Mesendoderm (in vitro differentiated cells): ENCODE measurements at regions not wholly inside any gene's neighbourhood (a gene's known extent, or its start where the extent isn't known, plus 50 kb on each side); places are given as distances from the start of the nearest gene placed in this dataset.

Source experiments
- DNase-seq: peaks from one replicate; pipeline ENCODE4 v3.0.0; 2013
- H2AK5ac ChIP-seq: 2 replicates; pipeline ENCODE4 v1.6.1; 2013; ENCODE audit warnings: low read length, inconsistent platforms
- H2BK120ac ChIP-seq: 2 replicates; pipeline ENCODE4 v1.6.1; 2013; ENCODE audit warnings: low read depth, mild to moderate bottlenecking, low read length, moderate library complexity, mixed read lengths
- H2BK15ac ChIP-seq: replicated peaks from 2 replicates; pipeline ENCODE4 v1.6.1; 2013; ENCODE audit warnings: low read depth, mild to moderate bottlenecking, moderate library complexity
- H2BK5ac ChIP-seq: 2 replicates; pipeline ENCODE4 v1.6.1; 2013; ENCODE audit warnings: low read length, inconsistent platforms
- H3K18ac ChIP-seq: 2 replicates; pipeline ENCODE4 v1.6.1; 2013; ENCODE audit warnings: mild to moderate bottlenecking, low read length, mixed read lengths
- H3K23ac ChIP-seq: one replicate; pipeline ENCODE4 v1.6.1; 2013; ENCODE audit warnings: low read length
- H3K27ac ChIP-seq: 2 replicates; pipeline ENCODE4 v1.5.1; 2013; ENCODE audit warnings: low read depth, mild to moderate bottlenecking, inconsistent platforms, low read length, moderate library complexity
- H3K27me3 ChIP-seq: 2 replicates; pipeline ENCODE4 v1.6.1; 2013; ENCODE audit warnings: low read length, control low read depth, mild to moderate bottlenecking, inconsistent platforms; ENCODE audit not compliant: insufficient read depth, poor library complexity
- H3K36me3 ChIP-seq: 2 replicates; pipeline ENCODE4 v1.6.1; 2013; ENCODE audit warnings: low read length, inconsistent platforms; ENCODE audit not compliant: control insufficient read depth, insufficient read depth
- H3K4ac ChIP-seq: one replicate; pipeline ENCODE4 v1.6.1; 2013; ENCODE audit warnings: low read depth, mild to moderate bottlenecking, low read length, moderate library complexity
- H3K4me1 ChIP-seq: 2 replicates; pipeline ENCODE4 v1.6.1; 2013; ENCODE audit warnings: low read depth, low read length, inconsistent platforms; ENCODE audit not compliant: control insufficient read depth
- H3K4me2 ChIP-seq: 2 replicates; pipeline ENCODE4 v1.6.1; 2013; ENCODE audit warnings: low read length
- H3K4me3 ChIP-seq: 2 replicates; pipeline ENCODE4 v1.5.1; 2013; ENCODE audit warnings: mild to moderate bottlenecking, low read length
- H3K56ac ChIP-seq: one replicate; pipeline ENCODE4 v1.6.1; 2013; ENCODE audit warnings: low read length
- H3K79me1 ChIP-seq: 2 replicates; pipeline ENCODE4 v1.6.1; 2013; ENCODE audit warnings: low read length, inconsistent platforms
- H3K79me2 ChIP-seq: 2 replicates; pipeline ENCODE4 v1.6.1; 2013; ENCODE audit warnings: mild to moderate bottlenecking, low read length; ENCODE audit not compliant: control insufficient read depth, insufficient read depth
- H3K9ac ChIP-seq: 2 replicates; pipeline ENCODE4 v1.6.1; 2013; ENCODE audit warnings: low read length, inconsistent platforms
- H4K5ac ChIP-seq: one replicate; pipeline ENCODE4 v1.6.1; 2013; ENCODE audit warnings: low read length
- H4K8ac ChIP-seq: one replicate; pipeline ENCODE4 v1.6.1; 2013; ENCODE audit warnings: low read depth, mild to moderate bottlenecking, control low read depth, low read length, moderate library complexity
- WGBS: extraction: QIAGEN DNeasy Blood & Tissue Kit; methylation state at CpG from one replicate; pipeline ENCODE4 v1.1.7; 2013; ENCODE audit warnings: low lambda C conversion rate, missing lambda C conversion rate; ENCODE audit not compliant: insufficient coverage; ENCODE audit errors: extremely low coverage; 5-methylcytosine and 5-hydroxymethylcytosine counted together

DNA sequence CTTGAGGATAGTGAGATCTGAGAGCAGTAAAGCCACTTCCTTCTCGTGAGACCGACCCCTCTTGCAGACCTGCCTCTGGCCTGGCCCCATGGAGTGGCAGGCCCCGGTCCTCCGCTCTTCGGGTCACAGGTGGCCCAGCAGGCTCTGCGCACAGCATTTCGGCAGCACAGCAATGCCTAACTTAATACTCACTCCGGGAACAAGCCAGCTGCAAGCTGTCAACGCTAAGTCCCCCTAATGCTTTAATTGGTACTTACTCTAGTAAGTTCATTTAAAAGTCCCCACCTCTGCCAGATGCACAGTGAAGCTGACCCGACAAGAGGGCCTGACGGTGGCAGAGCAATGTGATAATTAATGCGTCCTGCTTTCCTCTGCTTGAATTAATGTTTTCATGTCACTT is 349.3 kb upstream of the B3GAT1 start:
- H3K18ac ChIP-seq = no peak overlapping the region
- no peak overlapping the region for H3K9ac ChIP-seq
- no peaks in the 10 kb centered on the region for H3K36me3 ChIP-seq
- H2BK5ac ChIP-seq = no peak overlapping the region
- H3K4me2 ChIP-seq = no peak overlapping the region
- H3K56ac ChIP-seq = no peak overlapping the region
- no peak overlapping the region for H2BK15ac ChIP-seq
- H3K27me3 ChIP-seq = peaks cover 2% of the 10 kb centered on the region
- H2BK120ac ChIP-seq = no peak overlapping the region
- H3K27ac ChIP-seq = no peak overlapping the region
- WGBS = no CpG with 5 or more reads among the region's 12 CpGs
- H3K4me3 ChIP-seq = no peak overlapping the region
- H4K8ac ChIP-seq = no peak overlapping the region
- H4K5ac ChIP-seq = no peak overlapping the region
- no peak for DNase-seq
- H3K79me2 ChIP-seq = no peaks in the 10 kb centered on the region
- H3K4ac ChIP-seq = no peak overlapping the region
- no peaks in the 10 kb centered on the region for H3K79me1 ChIP-seq
- H3K23ac ChIP-seq = no peak overlapping the region
- no peak overlapping the region for H2AK5ac ChIP-seq
- no peaks in the 10 kb centered on the region for H3K4me1 ChIP-seq

DNA sequence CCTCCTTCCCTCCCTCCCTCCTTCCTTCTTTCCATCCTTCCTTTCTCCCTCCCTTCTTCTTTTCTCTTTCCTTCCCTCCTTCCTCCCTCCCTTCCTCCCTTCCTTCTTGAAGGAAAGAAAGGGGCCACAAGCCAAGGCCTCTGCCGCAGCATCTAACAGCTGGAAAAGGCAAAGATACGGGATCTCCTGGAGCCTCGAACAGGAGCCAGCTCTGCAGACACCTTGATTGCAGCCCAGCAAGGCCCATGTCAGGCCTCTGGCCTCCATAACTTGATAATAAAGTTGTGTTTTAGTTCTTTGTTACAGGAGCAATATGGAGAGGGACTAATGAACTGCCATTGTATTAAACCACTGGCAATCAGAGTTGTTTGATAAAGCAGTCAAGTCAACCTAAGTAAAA is 348.9 kb upstream of the B3GAT1 start:
- no peak overlapping the region for H2BK5ac ChIP-seq
- no peak overlapping the region for H3K18ac ChIP-seq
- H2BK120ac ChIP-seq = no peak overlapping the region
- H3K23ac ChIP-seq = no peak overlapping the region
- no peak overlapping the region for H4K5ac ChIP-seq
- H3K79me2 ChIP-seq = no peaks in the 10 kb centered on the region
- no peak overlapping the region for H3K4me2 ChIP-seq
- DNase-seq = no peak
- no peaks in the 10 kb centered on the region for H3K36me3 ChIP-seq
- no peaks in the 10 kb centered on the region for H3K4me1 ChIP-seq
- no peak overlapping the region for H2AK5ac ChIP-seq
- no peak overlapping the region for H3K4ac ChIP-seq
- H4K8ac ChIP-seq = no peak overlapping the region
- peaks cover 1% of the 10 kb centered on the region for H3K27me3 ChIP-seq
- H3K9ac ChIP-seq = no peak overlapping the region
- H3K56ac ChIP-seq = no peak overlapping the region
- WGBS = no CpG with 5 or more reads among the region's 3 CpGs
- no peak overlapping the region for H3K4me3 ChIP-seq
- no peaks in the 10 kb centered on the region for H3K79me1 ChIP-seq
- H3K27ac ChIP-seq = no peak overlapping the region
- no peak overlapping the region for H2BK15ac ChIP-seq

DNA sequence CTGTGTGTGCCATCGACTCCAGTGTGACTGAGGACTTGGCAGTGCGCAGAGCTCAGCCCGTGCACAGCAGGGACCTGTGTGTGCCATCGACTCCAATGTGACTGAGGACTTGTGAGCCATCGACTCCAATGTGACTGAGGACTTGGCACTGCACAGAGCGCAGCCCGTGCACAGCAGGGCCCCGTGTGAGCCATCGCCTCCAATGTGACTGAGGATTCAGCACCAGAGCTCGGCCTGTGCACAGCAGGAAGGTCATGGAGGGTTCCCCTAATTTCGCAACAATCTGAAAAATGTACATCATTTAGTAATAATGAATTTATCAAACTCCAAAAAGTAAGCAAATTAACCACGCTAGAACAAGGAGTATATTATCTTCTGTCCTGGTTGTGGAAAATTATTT is 348.3 kb upstream of the B3GAT1 start:
- Histone ChIP-seq H3K36me3 (no peaks in the 10 kb centered on the region), H2BK5ac (no peak overlapping the region), H3K27ac (no peak overlapping the region), H3K4me2 (no peak overlapping the region), H3K27me3 (no peaks in the 10 kb centered on the region), H2BK120ac (no peak overlapping the region), H3K4me1 (no peaks in the 10 kb centered on the region), H3K18ac (no peak overlapping the region), H4K5ac (no peak overlapping the region), H3K9ac (no peak overlapping the region), H2AK5ac (no peak overlapping the region), H3K4ac (no peak overlapping the region), H4K8ac (no peak overlapping the region), H3K4me3 (no peak overlapping the region), H2BK15ac (no peak overlapping the region), H3K23ac (no peak overlapping the region), H3K79me1 (no peaks in the 10 kb centered on the region), H3K79me2 (no peaks in the 10 kb centered on the region), H3K56ac (no peak overlapping the region)
- DNase-seq = no peak
- WGBS = no CpG with 5 or more reads among the region's 12 CpGs

DNA sequence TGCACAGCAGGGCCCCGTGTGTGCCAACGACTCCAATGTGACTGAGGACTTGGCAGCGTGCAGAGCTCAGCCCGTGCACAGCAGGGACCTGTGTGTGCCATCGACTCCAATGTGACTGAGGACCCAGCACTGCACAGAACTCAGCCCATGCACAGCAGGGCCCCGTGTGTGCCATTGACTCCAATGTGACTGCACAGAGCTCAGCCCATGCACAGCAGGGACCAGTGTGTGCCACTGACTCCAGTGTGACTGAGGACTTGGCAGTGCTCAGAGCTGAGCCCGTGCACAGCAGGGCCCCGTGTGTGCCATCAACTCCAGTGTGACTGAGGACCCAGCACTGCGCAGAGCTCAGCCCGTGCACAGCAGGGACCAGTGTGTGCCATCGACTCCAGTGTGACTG is 347.8 kb upstream of the B3GAT1 start:
- DNase-seq = no peak

DNA sequence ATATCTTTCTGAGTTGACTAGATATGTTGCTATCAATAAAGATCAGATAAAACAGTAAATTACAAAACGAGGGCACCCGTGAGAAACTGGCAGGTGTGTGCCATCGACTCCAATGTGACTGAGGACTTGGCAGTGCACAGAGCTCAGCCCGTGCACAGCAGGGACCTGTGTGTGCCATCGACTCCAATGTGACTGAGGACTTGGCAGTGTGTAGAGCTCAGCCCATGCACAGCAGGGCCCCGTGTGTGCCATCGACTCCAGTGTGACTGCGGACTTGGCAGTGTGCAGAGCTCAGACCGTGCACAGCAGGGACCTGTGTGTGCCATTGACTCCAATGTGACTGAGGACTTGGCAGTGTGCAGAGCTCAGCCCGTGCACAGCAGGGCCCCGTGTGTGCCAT is 347.2 kb upstream of the B3GAT1 start:
- Histone ChIP-seq H3K9ac (no peak overlapping the region), H3K23ac (no peak overlapping the region), H3K56ac (no peak overlapping the region), H3K4me2 (no peak overlapping the region), H2BK5ac (no peak overlapping the region), H4K5ac (no peak overlapping the region), H3K27ac (no peak overlapping the region), H2BK120ac (no peak overlapping the region), H3K4ac (no peak overlapping the region), H3K4me3 (no peak overlapping the region), H3K18ac (no peak overlapping the region), H4K8ac (no peak overlapping the region), H2AK5ac (no peak overlapping the region), H3K4me1 (no peaks in the 10 kb centered on the region), H2BK15ac (no peak overlapping the region), H3K79me1 (no peaks in the 10 kb centered on the region), H3K79me2 (no peaks in the 10 kb centered on the region), H3K27me3 (no peaks in the 10 kb centered on the region), H3K36me3 (no peaks in the 10 kb centered on the region)
- no peak for DNase-seq
- no CpG with 5 or more reads among the region's 11 CpGs for WGBS

More for the DNA sequence above, 347.8 kb upstream of the B3GAT1 start:
- Histone ChIP-seq H3K4me1 (no peaks in the 10 kb centered on the region), H3K79me1 (no peaks in the 10 kb centered on the region), H2AK5ac (no peak overlapping the region), H3K4ac (no peak overlapping the region), H2BK5ac (no peak overlapping the region), H3K27ac (no peak overlapping the region), H3K18ac (no peak overlapping the region), H4K5ac (no peak overlapping the region), H3K9ac (no peak overlapping the region), H4K8ac (no peak overlapping the region), H3K4me3 (no peak overlapping the region), H2BK15ac (no peak overlapping the region), H3K79me2 (no peaks in the 10 kb centered on the region), H3K23ac (no peak overlapping the region), H3K27me3 (no peaks in the 10 kb centered on the region), H3K36me3 (no peaks in the 10 kb centered on the region), H3K4me2 (no peak overlapping the region), H3K56ac (no peak overlapping the region), H2BK120ac (no peak overlapping the region)
- WGBS = no CpG with 5 or more reads among the region's 11 CpGs

DNA sequence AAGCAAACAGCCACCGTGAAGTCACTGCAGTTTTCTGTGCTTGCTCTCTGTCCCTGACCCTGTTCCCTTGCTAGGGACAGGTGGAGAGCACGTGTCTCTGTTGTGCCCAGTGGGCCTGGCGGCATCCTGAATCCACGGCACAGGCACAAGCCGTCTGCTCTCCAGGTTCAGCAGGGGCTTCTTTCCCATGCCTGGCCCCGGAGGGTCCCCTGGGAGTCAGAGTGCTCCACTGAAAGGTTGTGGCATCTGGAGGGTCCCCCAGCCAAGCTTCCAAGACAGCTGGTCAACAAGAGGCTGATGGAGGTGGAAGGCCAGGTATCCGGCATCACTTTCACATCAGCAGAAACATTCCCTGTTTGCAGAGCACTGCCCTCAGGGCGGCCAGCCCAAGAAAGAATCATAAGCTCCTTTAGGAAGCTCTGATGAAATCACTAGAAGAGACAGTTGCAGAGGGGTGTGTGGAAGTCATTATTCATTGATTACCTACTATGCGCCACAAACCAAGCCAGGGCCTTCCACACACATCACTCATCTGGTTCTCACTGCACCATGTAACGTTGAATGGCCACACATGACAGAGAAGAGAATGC is 346.4 kb upstream of the B3GAT1 start:
- Histone ChIP-seq H4K8ac (no peak overlapping the region), H3K4me1 (no peaks in the 10 kb centered on the region), H2BK5ac (no peak overlapping the region), H3K4ac (no peak overlapping the region), H3K56ac (no peak overlapping the region), H4K5ac (no peak overlapping the region), H3K27ac (no peak overlapping the region), H3K79me2 (no peaks in the 10 kb centered on the region), H3K18ac (no peak overlapping the region), H3K4me2 (no peak overlapping the region), H3K23ac (no peak overlapping the region), H3K4me3 (no peak overlapping the region), H3K9ac (no peak overlapping the region), H2AK5ac (no peak overlapping the region), H3K27me3 (no peaks in the 10 kb centered on the region), H3K79me1 (no peaks in the 10 kb centered on the region), H2BK120ac (no peak overlapping the region), H3K36me3 (no peaks in the 10 kb centered on the region), H2BK15ac (no peak overlapping the region)
- WGBS = no CpG with 5 or more reads among the region's 10 CpGs
- DNase-seq = no peak
